Type B pancreatic cell (in vitro differentiated cells): ENCODE measurements at regions not wholly inside any gene's neighbourhood (a gene's known extent, or its start where the extent isn't known, plus 50 kb on each side); places are given as distances from the start of the nearest gene placed in this dataset.

Experiments
- DNase-seq: peaks from one replicate; pipeline ENCODE4 v3.0.0; 2021; ENCODE audit warnings: mixed read lengths; ENCODE audit not compliant: unreplicated experiment; ENCODE audit errors: extremely low spot score
- H3K27ac Mint-ChIP-seq: 2 replicates; pipeline ENCODE4 v1.8.0; 2021; ENCODE audit warnings: mild to moderate bottlenecking, mixed read lengths
- H3K27me3 Mint-ChIP-seq: 2 replicates; pipeline ENCODE4 v1.8.0; 2021; ENCODE audit warnings: mixed read lengths
- H3K36me3 Mint-ChIP-seq: 2 replicates; pipeline ENCODE4 v1.8.0; 2021; ENCODE audit warnings: mixed read lengths
- H3K4me1 Mint-ChIP-seq: one replicate; pipeline ENCODE4 v1.8.0; 2021; ENCODE audit warnings: mixed read lengths; ENCODE audit not compliant: unreplicated experiment
- H3K4me3 Mint-ChIP-seq: 2 replicates; pipeline ENCODE4 v1.8.0; 2021; ENCODE audit warnings: mild to moderate bottlenecking, mixed read lengths
- H3K9me3 Mint-ChIP-seq: 2 replicates; pipeline ENCODE4 v1.8.0; 2021; ENCODE audit warnings: mixed read lengths
- CTCF ChIP-seq: fragments of 200-600 bp; sonication (generic); conservative IDR thresholded peaks from 2 replicates; pipeline ENCODE4 v1.5.0; 2021; ENCODE audit warnings: antibody characterized with exemption, mild to moderate bottlenecking

GRCh38 chr18:77501266-77501665 is 251.6 kb downstream of the GALR1 start:
- Mint-ChIP-seq H3K9me3 (no peaks in the 10 kb centered on the region), H3K4me1 (no peaks in the 10 kb centered on the region), H3K27me3 (no peaks in the 10 kb centered on the region), H3K27ac (no peak overlapping the region), H3K36me3 (no peaks in the 10 kb centered on the region), H3K4me3 (no peak overlapping the region)
- DNase-seq = no peak
- no peak for TF ChIP-seq CTCF

- Mint-ChIP-seq H3K4me1 (no peaks in the 10 kb centered on the region), H3K27me3 (no peaks in the 10 kb centered on the region), H3K27ac (no peak overlapping the region), H3K9me3 (no peaks in the 10 kb centered on the region), H3K4me3 (no peak overlapping the region), H3K36me3 (no peaks in the 10 kb centered on the region)
- TF ChIP-seq CTCF = no peak
- DNase-seq = no peak
Measured at GRCh38 chr18:77505499-77505898, 255.9 kb downstream of the GALR1 start.

GRCh38 chr18:77512152-77512551 is 262.5 kb downstream of the GALR1 start:
- TF ChIP-seq CTCF = no peak
- Mint-ChIP-seq H3K9me3 (no peaks in the 10 kb centered on the region), H3K27ac (no peak overlapping the region), H3K27me3 (no peaks in the 10 kb centered on the region), H3K36me3 (no peaks in the 10 kb centered on the region), H3K4me1 (no peaks in the 10 kb centered on the region), H3K4me3 (no peak overlapping the region)
- DNase-seq = no peak

GRCh38 chr18:77517901-77518300 is 268.3 kb downstream of the GALR1 start:
- DNase-seq = no peak
- H3K27ac Mint-ChIP-seq = no peak overlapping the region
- no peaks in the 10 kb centered on the region for H3K4me1 Mint-ChIP-seq
- H3K36me3 Mint-ChIP-seq = no peaks in the 10 kb centered on the region
- no peaks in the 10 kb centered on the region for H3K9me3 Mint-ChIP-seq
- no peaks in the 10 kb centered on the region for H3K27me3 Mint-ChIP-seq
- TF ChIP-seq CTCF = no peak
- no peak overlapping the region for H3K4me3 Mint-ChIP-seq

GRCh38 chr18:77520767-77521166 is 271.1 kb downstream of the GALR1 start:
- TF ChIP-seq CTCF = no peak
- Mint-ChIP-seq H3K4me1 (no peaks in the 10 kb centered on the region), H3K27me3 (no peaks in the 10 kb centered on the region), H3K4me3 (no peak overlapping the region), H3K9me3 (no peaks in the 10 kb centered on the region), H3K27ac (no peak overlapping the region), H3K36me3 (no peaks in the 10 kb centered on the region)
- no peak for DNase-seq

- Mint-ChIP-seq H3K36me3 (no peaks in the 10 kb centered on the region), H3K9me3 (no peaks in the 10 kb centered on the region), H3K27ac (no peak overlapping the region), H3K4me1 (no peaks in the 10 kb centered on the region), H3K27me3 (no peaks in the 10 kb centered on the region), H3K4me3 (no peak overlapping the region)
- TF ChIP-seq CTCF = no peak
- DNase-seq = no peak
Measured at GRCh38 chr18:77522051-77522675, 272.5 kb downstream of the GALR1 start.
